ENCODE measurements at regions not wholly inside any gene's neighbourhood (a gene's known extent, or its start where the extent isn't known, plus 50 kb on each side); places are given as distances from the start of the nearest gene placed in this dataset.
A peak's percentile ranks its signal among the peaks of the same experiment; 100 is the strongest.

DNA sequence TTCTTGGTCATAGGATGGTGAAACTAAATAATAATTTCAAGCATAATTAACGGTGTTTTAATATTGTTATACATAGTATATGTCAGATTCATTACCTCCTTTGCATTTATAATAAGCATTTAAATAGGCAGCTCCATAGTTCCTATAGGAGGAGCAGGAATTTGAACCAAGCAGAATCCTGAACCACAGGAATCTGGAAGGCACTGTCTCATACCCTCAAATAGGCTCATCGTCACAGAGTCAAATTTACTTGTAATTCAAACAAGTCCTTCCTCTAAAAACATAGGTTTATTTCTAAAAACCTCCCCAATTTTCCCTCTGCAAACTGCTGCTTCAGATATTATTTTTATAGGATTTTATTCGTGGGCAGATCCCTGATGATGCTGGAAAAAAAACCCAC is 376.3 kb upstream of the ARHGEF26 start:
- DNase-seq: no peak
- no peak overlapping the region for H3K4me3 Mint-ChIP-seq (ENCODE audit: low read depth, unreplicated experiment)

DNA sequence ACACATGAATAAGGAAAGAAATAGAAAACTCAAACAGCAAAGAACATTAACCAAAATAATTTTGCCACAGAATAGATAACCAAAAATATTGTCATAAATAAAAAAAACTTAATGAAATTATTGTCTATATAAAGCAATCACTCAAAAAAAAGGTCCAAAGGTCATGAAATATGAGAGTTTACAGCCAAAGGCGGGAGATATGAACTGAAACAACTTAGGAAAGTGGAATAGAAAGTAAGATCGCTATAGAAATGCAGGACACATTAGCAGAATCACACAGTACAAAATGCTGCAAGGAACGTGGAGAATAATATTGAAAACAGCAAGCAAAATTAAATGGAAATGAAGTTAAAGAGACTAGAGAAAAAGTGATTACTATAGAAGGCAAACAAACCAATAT is 375.0 kb upstream of the ARHGEF26 start:
- no peak for DNase-seq
- Mint-ChIP-seq H3K27me3 (ENCODE audit: unreplicated experiment) (no peaks in the 10 kb centered on the region), H3K27ac (ENCODE audit: unreplicated experiment) (no peak overlapping the region), H3K4me3 (ENCODE audit: low read depth, unreplicated experiment) (peak overlapping the region; percentile 2), H3K36me3 (ENCODE audit: insufficient read depth, unreplicated experiment) (no peaks in the 10 kb centered on the region), H3K9me3 (ENCODE audit: low read depth, unreplicated experiment) (peaks cover 2% of the 10 kb centered on the region), H3K4me1 (ENCODE audit: low read depth, unreplicated experiment) (peaks cover 11% of the 10 kb centered on the region)
- TF ChIP-seq, protein P1, sequence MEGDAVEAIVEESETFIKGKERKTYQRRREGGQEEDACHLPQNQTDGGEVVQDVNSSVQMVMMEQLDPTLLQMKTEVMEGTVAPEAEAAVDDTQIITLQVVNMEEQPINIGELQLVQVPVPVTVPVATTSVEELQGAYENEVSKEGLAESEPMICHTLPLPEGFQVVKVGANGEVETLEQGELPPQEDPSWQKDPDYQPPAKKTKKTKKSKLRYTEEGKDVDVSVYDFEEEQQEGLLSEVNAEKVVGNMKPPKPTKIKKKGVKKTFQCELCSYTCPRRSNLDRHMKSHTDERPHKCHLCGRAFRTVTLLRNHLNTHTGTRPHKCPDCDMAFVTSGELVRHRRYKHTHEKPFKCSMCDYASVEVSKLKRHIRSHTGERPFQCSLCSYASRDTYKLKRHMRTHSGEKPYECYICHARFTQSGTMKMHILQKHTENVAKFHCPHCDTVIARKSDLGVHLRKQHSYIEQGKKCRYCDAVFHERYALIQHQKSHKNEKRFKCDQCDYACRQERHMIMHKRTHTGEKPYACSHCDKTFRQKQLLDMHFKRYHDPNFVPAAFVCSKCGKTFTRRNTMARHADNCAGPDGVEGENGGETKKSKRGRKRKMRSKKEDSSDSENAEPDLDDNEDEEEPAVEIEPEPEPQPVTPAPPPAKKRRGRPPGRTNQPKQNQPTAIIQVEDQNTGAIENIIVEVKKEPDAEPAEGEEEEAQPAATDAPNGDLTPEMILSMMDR (IDR thresholded peaks at IDR 0.05; ENCODE audit: unreplicated experiment): no peak
- no TSS peak for BruUV-seq (replicated peaks)
- CTCF ChIA-PET: no interaction called here
- intact Hi-C loops (cut with micrococcal nuclease; ENCODE audit: unreplicated experiment): no loop called here

More for the DNA sequence above, 376.3 kb upstream of the ARHGEF26 start:
- H3K27me3 Mint-ChIP-seq (ENCODE audit: unreplicated experiment): no peaks in the 10 kb centered on the region
- H3K36me3 Mint-ChIP-seq (ENCODE audit: insufficient read depth, unreplicated experiment): no peaks in the 10 kb centered on the region
- BruUV-seq (replicated peaks): no TSS peak
- peaks cover 16% of the 10 kb centered on the region for H3K4me1 Mint-ChIP-seq (ENCODE audit: low read depth, unreplicated experiment)
- peaks cover 2% of the 10 kb centered on the region for H3K9me3 Mint-ChIP-seq (ENCODE audit: low read depth, unreplicated experiment)
- intact Hi-C loops (cut with micrococcal nuclease; ENCODE audit: unreplicated experiment): no loop called here
- CTCF ChIA-PET: no interaction called here
- H3K27ac Mint-ChIP-seq (ENCODE audit: unreplicated experiment): no peak overlapping the region
- TF ChIP-seq, protein P1 (IDR thresholded peaks at IDR 0.05; ENCODE audit: unreplicated experiment): no peak

- BruUV-seq (replicated peaks): no TSS peak
- Mint-ChIP-seq H3K36me3 (ENCODE audit: insufficient read depth, unreplicated experiment) (no peaks in the 10 kb centered on the region), H3K4me3 (ENCODE audit: low read depth, unreplicated experiment) (no peak overlapping the region), H3K4me1 (ENCODE audit: low read depth, unreplicated experiment) (peaks cover 11% of the 10 kb centered on the region), H3K27ac (ENCODE audit: unreplicated experiment) (no peak overlapping the region), H3K27me3 (ENCODE audit: unreplicated experiment) (no peaks in the 10 kb centered on the region), H3K9me3 (ENCODE audit: low read depth, unreplicated experiment) (no peaks in the 10 kb centered on the region)
- CTCF ChIA-PET: interaction anchor here (1.0 kb wide), 1 partner anchor 214 kb away, joined by 3 read pairs; no protein-coding TSS in a partner anchor
- intact Hi-C loops (cut with micrococcal nuclease; ENCODE audit: unreplicated experiment): no loop called here
- no peak for DNase-seq
- TF ChIP-seq, protein P1 (IDR thresholded peaks at IDR 0.05; ENCODE audit: unreplicated experiment): no peak
These were observed 372.1 kb upstream of the ARHGEF26 start for GRCh38 chr3:153749070-153749610.

GRCh38 chr3:153752405-153753027 is 368.7 kb upstream of the ARHGEF26 start:
- BruUV-seq (replicated peaks): no TSS peak
- Mint-ChIP-seq H3K36me3 (ENCODE audit: insufficient read depth, unreplicated experiment) (no peaks in the 10 kb centered on the region), H3K4me1 (ENCODE audit: low read depth, unreplicated experiment) (no peaks in the 10 kb centered on the region), H3K4me3 (ENCODE audit: low read depth, unreplicated experiment) (no peak overlapping the region), H3K27me3 (ENCODE audit: unreplicated experiment) (no peaks in the 10 kb centered on the region), H3K27ac (ENCODE audit: unreplicated experiment) (no peak overlapping the region), H3K9me3 (ENCODE audit: low read depth, unreplicated experiment) (peaks cover 3% of the 10 kb centered on the region)
- intact Hi-C loops (cut with micrococcal nuclease; ENCODE audit: unreplicated experiment): no loop called here
- CTCF ChIA-PET: no interaction called here
- TF ChIP-seq, protein P1 (IDR thresholded peaks at IDR 0.05; ENCODE audit: unreplicated experiment): no peak
- no peak for DNase-seq
